ENCODE measurements at regions not wholly inside any gene's neighbourhood (a gene's known extent, or its start where the extent isn't known, plus 50 kb on each side); places are given as distances from the start of the nearest gene placed in this dataset.

- TF ChIP-seq CTCF (IDR thresholded peaks at IDR 0.05) (no peak), EP300 (IDR thresholded peaks at IDR 0.05) (no peak), POLR2AphosphoS5 (IDR thresholded peaks at IDR 0.05) (no peak), POLR2A (IDR thresholded peaks at IDR 0.05) (no peak)
These were observed 107.2 kb upstream of the FAM180A start for GRCh38 chr7:135855846-135856245.

All from gastroesophageal sphincter (tissue), 3 donors.